Lower lobe of right lung (tissue), 2 donors: ENCODE measurements at regions not wholly inside any gene's neighbourhood (a gene's known extent, or its start where the extent isn't known, plus 50 kb on each side); places are given as distances from the start of the nearest gene placed in this dataset.

Experiments
- ATAC-seq, 2 donors: fragments of 200-7000 bp; cut with Tn5 transposase; one replicate each; pipeline ENCODE4 v1.9.1; 2020 to 2022; ENCODE audit warnings: mild to moderate bottlenecking in 2 of 2, moderate library complexity in 2 of 2
- DNase-seq: peaks from one replicate; pipeline ENCODE4 v3.0.0-alpha.2; 2020
- H3K27ac ChIP-seq: fragments of 200-600 bp; one replicate; pipeline ENCODE4 v1.8.0; 2022
- H3K27me3 ChIP-seq: fragments of 200-600 bp; one replicate; pipeline ENCODE4 v1.8.0; 2022; ENCODE audit warnings: low read depth
- H3K36me3 ChIP-seq: fragments of 200-600 bp; one replicate; pipeline ENCODE4 v1.8.0; 2022; ENCODE audit warnings: mild to moderate bottlenecking
- H3K4me1 ChIP-seq: fragments of 200-600 bp; one replicate; pipeline ENCODE4 v1.8.0; 2022
- H3K4me3 ChIP-seq: fragments of 200-600 bp; one replicate; pipeline ENCODE4 v1.8.0; 2022; ENCODE audit warnings: mild to moderate bottlenecking
- H3K9me3 ChIP-seq: fragments of 200-600 bp; one replicate; pipeline ENCODE4 v1.8.0; 2022
- intact Hi-C: fragments of 100-400 bp; cut with DNase I; formaldehyde crosslinking; loops from one replicate; pipeline ENCODE4 v1.11.0; 2022
- TF ChIP-seq, protein P1 (sequence below): fragments of 200-600 bp; IDR thresholded peaks from one replicate; pipeline ENCODE4 v1.8.0; 2022; ENCODE audit warnings: antibody characterized with exemption, mild to moderate bottlenecking
- donor health status: DM: no; HTN: yes; CAD: no; lungs with severe emphysema.

DNA sequence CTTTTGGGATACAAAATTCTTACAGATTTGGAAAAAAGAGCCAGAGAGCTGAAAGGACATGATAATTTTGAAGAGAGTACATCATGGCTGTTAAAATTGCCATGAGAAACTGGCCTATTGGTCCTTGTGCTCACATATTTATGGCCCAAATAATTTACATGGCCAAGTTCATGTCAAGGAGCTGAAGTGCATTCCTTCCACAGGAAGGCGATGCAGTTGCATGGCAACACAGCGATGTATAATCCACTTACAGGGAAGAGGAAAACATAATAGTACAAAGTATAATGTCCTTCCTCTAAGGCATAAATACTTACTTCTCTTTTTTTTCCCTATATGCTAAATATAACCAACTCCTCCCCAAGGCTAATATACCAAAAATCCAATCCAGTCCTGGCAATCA lies 914.5 kb upstream of the AGA start:
- Histone ChIP-seq H3K27ac (no peak overlapping the region), H3K27me3 (no peaks in the 10 kb centered on the region), H3K4me3 (no peak overlapping the region), H3K4me1 (no peaks in the 10 kb centered on the region), H3K36me3 (no peaks in the 10 kb centered on the region), H3K9me3 (no peaks in the 10 kb centered on the region)
- TF ChIP-seq, protein P1, sequence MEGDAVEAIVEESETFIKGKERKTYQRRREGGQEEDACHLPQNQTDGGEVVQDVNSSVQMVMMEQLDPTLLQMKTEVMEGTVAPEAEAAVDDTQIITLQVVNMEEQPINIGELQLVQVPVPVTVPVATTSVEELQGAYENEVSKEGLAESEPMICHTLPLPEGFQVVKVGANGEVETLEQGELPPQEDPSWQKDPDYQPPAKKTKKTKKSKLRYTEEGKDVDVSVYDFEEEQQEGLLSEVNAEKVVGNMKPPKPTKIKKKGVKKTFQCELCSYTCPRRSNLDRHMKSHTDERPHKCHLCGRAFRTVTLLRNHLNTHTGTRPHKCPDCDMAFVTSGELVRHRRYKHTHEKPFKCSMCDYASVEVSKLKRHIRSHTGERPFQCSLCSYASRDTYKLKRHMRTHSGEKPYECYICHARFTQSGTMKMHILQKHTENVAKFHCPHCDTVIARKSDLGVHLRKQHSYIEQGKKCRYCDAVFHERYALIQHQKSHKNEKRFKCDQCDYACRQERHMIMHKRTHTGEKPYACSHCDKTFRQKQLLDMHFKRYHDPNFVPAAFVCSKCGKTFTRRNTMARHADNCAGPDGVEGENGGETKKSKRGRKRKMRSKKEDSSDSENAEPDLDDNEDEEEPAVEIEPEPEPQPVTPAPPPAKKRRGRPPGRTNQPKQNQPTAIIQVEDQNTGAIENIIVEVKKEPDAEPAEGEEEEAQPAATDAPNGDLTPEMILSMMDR, result no peak
- intact Hi-C loops, result no loop called here
- DNase-seq, result no peak
- ATAC-seq, result no peak

DNA sequence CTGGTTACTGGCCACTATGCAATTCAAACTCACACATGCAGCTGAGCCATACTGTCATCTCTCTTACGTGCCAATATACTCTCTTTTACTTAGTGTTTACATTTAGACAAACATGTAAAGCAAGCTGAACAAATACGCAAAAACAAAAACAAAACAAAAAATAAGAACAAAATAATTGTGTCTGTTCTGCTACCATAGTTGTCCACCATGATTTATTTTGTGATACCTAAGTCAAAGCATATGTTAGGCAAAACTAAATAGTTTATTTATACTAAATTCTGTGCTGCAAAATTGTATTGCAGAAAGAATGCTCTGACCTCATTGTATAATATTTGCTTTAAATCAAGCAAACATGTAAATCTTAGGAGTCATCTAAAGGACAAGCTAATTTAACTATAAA lies 943.2 kb upstream of the AGA start:
- intact Hi-C loops, result no loop called here
- Histone ChIP-seq H3K27me3 (no peaks in the 10 kb centered on the region), H3K27ac (no peak overlapping the region), H3K9me3 (no peaks in the 10 kb centered on the region), H3K4me1 (no peaks in the 10 kb centered on the region), H3K4me3 (no peak overlapping the region), H3K36me3 (no peaks in the 10 kb centered on the region)
- DNase-seq (no peak), ATAC-seq (no peak)
- TF ChIP-seq, protein P1, result no peak

DNA sequence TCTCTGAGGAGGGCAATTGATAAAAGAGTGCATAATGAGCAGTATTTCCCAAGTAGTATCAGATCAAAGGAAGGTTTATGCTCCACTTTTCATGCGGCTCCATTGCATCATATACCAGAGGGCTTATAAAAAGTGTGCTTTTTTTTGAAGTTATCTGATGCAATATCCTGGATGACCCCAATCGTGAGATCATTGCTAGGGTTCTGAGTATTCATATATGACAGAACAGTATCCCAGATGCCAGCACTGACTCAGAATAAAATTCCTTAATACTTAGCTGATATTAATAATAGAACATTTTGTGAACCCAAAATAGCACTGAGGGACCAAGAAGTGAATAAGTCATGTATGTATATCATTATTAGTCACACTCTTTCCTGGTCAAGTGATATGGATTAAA lies 945.5 kb upstream of the AGA start:
- no peaks in the 10 kb centered on the region for H3K4me1 ChIP-seq
- TF ChIP-seq, protein P1, result no peak
- H3K27ac ChIP-seq, result no peak overlapping the region
- ATAC-seq, result no peak
- H3K36me3 ChIP-seq, result no peaks in the 10 kb centered on the region
- no peak for DNase-seq
- intact Hi-C loops, result no loop called here
- H3K4me3 ChIP-seq, result no peak overlapping the region
- no peaks in the 10 kb centered on the region for H3K9me3 ChIP-seq
- H3K27me3 ChIP-seq, result no peaks in the 10 kb centered on the region

DNA sequence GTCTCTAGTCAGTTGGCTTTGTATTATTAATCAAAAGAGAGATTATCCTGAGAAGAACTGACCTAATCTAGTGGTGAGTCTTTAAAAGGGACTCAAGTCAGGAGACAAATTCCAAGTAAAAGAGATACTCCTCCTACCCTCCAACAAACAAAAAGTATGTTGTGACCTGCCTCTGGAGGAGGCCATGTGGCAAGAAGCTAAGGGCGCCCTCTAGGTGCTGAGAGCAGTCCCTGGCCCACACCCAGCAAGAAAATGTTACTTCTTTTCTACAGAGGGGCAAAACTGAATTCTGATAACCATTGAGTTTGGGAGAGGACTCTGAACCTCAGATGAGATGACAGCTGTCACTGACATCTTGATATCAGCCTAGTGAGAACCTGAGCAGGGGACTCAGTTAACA lies 953.6 kb upstream of the AGA start:
- no peaks in the 10 kb centered on the region for H3K36me3 ChIP-seq
- no peak overlapping the region for H3K4me3 ChIP-seq
- H3K4me1 ChIP-seq, result no peaks in the 10 kb centered on the region
- DNase-seq, result no peak
- H3K9me3 ChIP-seq, result no peaks in the 10 kb centered on the region
- intact Hi-C loops, result no loop called here
- TF ChIP-seq, protein P1, result no peak
- no peaks in the 10 kb centered on the region for H3K27me3 ChIP-seq
- no peak overlapping the region for H3K27ac ChIP-seq
- no peak for ATAC-seq

DNA sequence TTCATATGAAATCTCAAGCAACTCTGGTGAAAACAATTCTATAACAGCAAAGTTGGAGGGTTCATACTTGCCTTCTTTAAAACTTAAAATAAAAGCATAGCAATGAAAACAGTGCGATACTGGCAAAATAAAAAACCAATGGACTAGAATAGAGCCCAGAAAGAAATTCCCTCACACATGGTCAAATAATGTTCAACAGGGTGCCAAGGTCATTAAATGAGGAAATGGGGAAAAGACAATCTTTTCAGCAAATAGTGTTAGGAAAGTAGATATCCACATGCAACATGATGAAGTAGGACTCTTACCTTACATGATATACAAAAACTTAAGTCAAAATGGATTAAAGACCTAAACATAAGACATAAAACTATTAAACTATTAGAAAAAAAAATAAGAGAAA lies 970.2 kb upstream of the AGA start:
- no peaks in the 10 kb centered on the region for H3K27me3 ChIP-seq
- H3K4me3 ChIP-seq, result no peak overlapping the region
- H3K27ac ChIP-seq, result no peak overlapping the region
- no peaks in the 10 kb centered on the region for H3K9me3 ChIP-seq
- TF ChIP-seq, protein P1, result no peak
- no peaks in the 10 kb centered on the region for H3K4me1 ChIP-seq
- ATAC-seq (no peak), DNase-seq (no peak)
- H3K36me3 ChIP-seq, result no peaks in the 10 kb centered on the region
- intact Hi-C loops, result no loop called here

DNA sequence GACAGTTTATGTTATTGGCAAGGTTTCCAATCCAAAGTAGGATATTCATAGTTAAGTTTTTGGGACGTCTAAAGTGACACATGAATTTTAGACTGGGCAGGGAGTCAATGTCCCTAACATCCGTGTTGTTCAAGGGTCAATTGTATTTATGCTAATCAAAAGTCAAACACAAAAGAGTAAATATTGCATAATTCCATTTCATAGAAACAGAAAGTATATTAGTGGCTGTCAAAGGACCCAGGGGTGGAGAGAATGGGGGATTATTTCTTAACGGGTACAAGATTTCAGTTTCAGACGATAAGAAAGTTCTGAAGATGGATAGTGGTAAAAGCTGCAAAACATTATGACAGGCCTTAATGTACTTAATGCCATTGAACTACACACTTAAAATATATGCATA lies 971.8 kb upstream of the AGA start:
- Histone ChIP-seq H3K4me1 (no peaks in the 10 kb centered on the region), H3K4me3 (no peak overlapping the region), H3K36me3 (no peaks in the 10 kb centered on the region), H3K27ac (no peak overlapping the region), H3K27me3 (no peaks in the 10 kb centered on the region), H3K9me3 (no peaks in the 10 kb centered on the region)
- intact Hi-C loops, result no loop called here
- TF ChIP-seq, protein P1, result no peak
- DNase-seq (no peak), ATAC-seq (peak in 1 of 2 donors; percentile 55)
